ENCODE measurements at regions not wholly inside any gene's neighbourhood (a gene's known extent, or its start where the extent isn't known, plus 50 kb on each side); places are given as distances from the start of the nearest gene placed in this dataset.
"Not testable (repeated sequence)": the region's sequence is repeated elsewhere in the genome, so short reads cannot be mapped to it uniquely, and the experiment has no call there.

DNA sequence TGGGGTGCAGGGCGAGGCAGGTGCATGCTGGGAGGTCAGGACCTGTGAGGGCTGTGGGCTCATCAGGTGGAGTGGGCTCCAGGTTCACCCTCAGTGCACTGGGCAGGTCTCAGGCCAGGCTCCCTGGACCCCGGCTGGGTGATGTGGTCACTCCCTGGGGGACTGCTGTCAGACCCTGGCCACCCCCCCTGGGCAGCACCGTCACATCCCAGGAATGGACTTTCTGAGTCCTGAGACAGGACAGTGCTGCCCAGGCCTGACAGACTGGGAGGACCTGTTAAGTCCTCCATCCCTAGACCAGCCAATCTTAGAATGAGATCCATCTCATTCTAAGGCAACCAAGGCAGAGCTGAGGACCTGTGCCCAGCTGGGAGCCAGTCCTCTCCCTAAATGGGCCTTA lies 227.2 kb downstream of the CWH43 start:
- TF ChIP-seq ZNF124 (CRISPR knock-in tag; IDR thresholded peaks at IDR 0.05); ZNF460 (CRISPR knock-in tag; IDR thresholded peaks at IDR 0.05; ENCODE audit: borderline replicate concordance); ARHGAP35 (CRISPR knock-in tag; IDR thresholded peaks at IDR 0.05; ENCODE audit: borderline replicate concordance); ZSCAN21 (CRISPR knock-in tag; IDR thresholded peaks at IDR 0.05; ENCODE audit: borderline replicate concordance): not testable (repeated sequence)
